Mesenchymal stem cell (in vitro differentiated cells and primary cell): ENCODE measurements at regions not wholly inside any gene's neighbourhood (a gene's known extent, or its start where the extent isn't known, plus 50 kb on each side); places are given as distances from the start of the nearest gene placed in this dataset.

Experiments
- DNase-seq: peaks from one replicate; pipeline ENCODE4 v3.0.0-alpha.2; 2013
- H2AFZ ChIP-seq: one replicate; pipeline ENCODE4 v1.6.1; 2013; ENCODE audit warnings: low read depth, mild to moderate bottlenecking, control low read depth, inconsistent platforms, low read length, moderate library complexity
- H2AK5ac ChIP-seq: 2 replicates; pipeline ENCODE4 v1.6.1; 2013; ENCODE audit warnings: low read length, moderate library complexity, mild to moderate bottlenecking, inconsistent platforms; ENCODE audit not compliant: severe bottlenecking
- H2BK120ac ChIP-seq: one replicate; pipeline ENCODE4 v1.6.1; 2013; ENCODE audit warnings: low read depth, mild to moderate bottlenecking, inconsistent platforms, low read length, moderate library complexity
- H2BK12ac ChIP-seq, 2 experiments: one replicate each; pipeline ENCODE4 v1.6.1; 2013; ENCODE audit warnings: inconsistent platforms in 2 of 2, low read length in 2 of 2, mild to moderate bottlenecking in 2 of 2, moderate library complexity in 2 of 2, control low read depth in 1 of 2
- H2BK15ac ChIP-seq: one replicate; pipeline ENCODE4 v1.6.1; 2013; ENCODE audit warnings: mild to moderate bottlenecking, low read depth, inconsistent platforms; ENCODE audit not compliant: poor library complexity, severe bottlenecking
- H2BK5ac ChIP-seq: 2 replicates; pipeline ENCODE4 v1.6.1; 2013; ENCODE audit warnings: low read depth, mild to moderate bottlenecking, low read length, control low read depth, inconsistent platforms; ENCODE audit not compliant: poor library complexity, severe bottlenecking
- H3K14ac ChIP-seq, 2 experiments: one replicate each; pipeline ENCODE4 v1.6.1; 2013; ENCODE audit warnings: inconsistent platforms in 2 of 2, low read length in 2 of 2, control low read depth in 1 of 2, mild to moderate bottlenecking in 1 of 2, moderate library complexity in 1 of 2
- H3K18ac ChIP-seq, 2 experiments: one replicate each; pipeline ENCODE4 v1.6.1; 2013; ENCODE audit warnings: inconsistent platforms in 2 of 2, low read length in 2 of 2, control low read depth in 1 of 2, low read depth in 1 of 2, mild to moderate bottlenecking in 1 of 2
- H3K23ac ChIP-seq, 2 experiments: one replicate each; pipeline ENCODE4 v1.6.1; 2013; ENCODE audit warnings: inconsistent platforms in 2 of 2, low read length in 2 of 2, mild to moderate bottlenecking in 2 of 2, moderate library complexity in 2 of 2, control low read depth in 1 of 2
- H3K27ac ChIP-seq: 2 replicates; pipeline ENCODE4 v1.5.1; 2013; ENCODE audit warnings: mild to moderate bottlenecking, moderate library complexity, low read length, control low read depth, inconsistent platforms; ENCODE audit not compliant: poor library complexity, severe bottlenecking
- H3K27me3 ChIP-seq, 2 experiments: 2 replicates each; pipeline versions ENCODE4 v1.6.1 to v1.7.0; 2013; ENCODE audit warnings: low read length in 2 of 2, mild to moderate bottlenecking in 2 of 2, moderate library complexity in 2 of 2, control low read depth in 1 of 2, inconsistent platforms in 1 of 2; ENCODE audit not compliant: control insufficient read depth in 1 of 2, insufficient read depth in 1 of 2
- H3K36me3 ChIP-seq, 2 experiments: 2 replicates each; pipeline versions ENCODE4 v1.6.1 to v1.7.0; 2013; ENCODE audit warnings: low read length in 2 of 2, control low read depth in 1 of 2, inconsistent platforms in 1 of 2, low read depth in 1 of 2, mild to moderate bottlenecking in 1 of 2; ENCODE audit not compliant: insufficient read depth in 2 of 2, control insufficient read depth in 1 of 2
- H3K4ac ChIP-seq, 2 experiments: one replicate each; pipeline ENCODE4 v1.6.1; 2013; ENCODE audit warnings: inconsistent platforms in 2 of 2, low read length in 2 of 2, mild to moderate bottlenecking in 2 of 2, moderate library complexity in 2 of 2, control low read depth in 1 of 2, low read depth in 1 of 2
- H3K4me1 ChIP-seq: 2 replicates; pipeline ENCODE4 v1.6.1; 2013; ENCODE audit warnings: low read depth, low read length, control low read depth; ENCODE audit not compliant: control insufficient read depth, insufficient read depth
- H3K4me2 ChIP-seq: 2 replicates; pipeline ENCODE4 v1.6.1; 2013; ENCODE audit warnings: low read length, mild to moderate bottlenecking, inconsistent platforms; ENCODE audit not compliant: poor library complexity, severe bottlenecking
- H3K4me3 ChIP-seq, 2 experiments: 2 replicates each; pipeline versions ENCODE4 v1.5.1 to v1.7.0; 2013; ENCODE audit warnings: low read length in 2 of 2, mild to moderate bottlenecking in 2 of 2, control low read depth in 1 of 2, low read depth in 1 of 2; ENCODE audit not compliant: insufficient read depth in 1 of 2
- H3K79me1 ChIP-seq: replicated peaks from 2 replicates; pipeline ENCODE4 v1.6.1; 2013; ENCODE audit warnings: mild to moderate bottlenecking, control low read depth, low read length, inconsistent platforms; ENCODE audit not compliant: poor library complexity, severe bottlenecking
- H3K9ac ChIP-seq: 2 replicates; pipeline ENCODE4 v1.7.0; 2013; ENCODE audit warnings: mild to moderate bottlenecking, low read length, moderate library complexity
- H3K9me3 ChIP-seq: 2 replicates; pipeline ENCODE4 v1.7.0; 2013; ENCODE audit warnings: mild to moderate bottlenecking, low read length; ENCODE audit not compliant: control insufficient read depth
- H4K8ac ChIP-seq: one replicate; pipeline ENCODE4 v1.6.1; 2013; ENCODE audit warnings: inconsistent platforms, mild to moderate bottlenecking, low read length, moderate library complexity
- H4K91ac ChIP-seq: one replicate; pipeline ENCODE4 v1.6.1; 2013; ENCODE audit warnings: mild to moderate bottlenecking, low read length, inconsistent platforms
- WGBS: methylation state at CpG from one replicate; pipeline ENCODE4 v1.1.7; 2013; ENCODE audit warnings: mixed read lengths; 5-methylcytosine and 5-hydroxymethylcytosine counted together

GRCh38 chr5:145551714-145552113 is 283.4 kb downstream of the PRELID2 start:
- Histone ChIP-seq H2AK5ac (no peak overlapping the region), H3K36me3 (no peaks in the 10 kb centered on the region), H4K8ac (no peak overlapping the region), H3K4me2 (no peak overlapping the region), H2BK15ac (no peak overlapping the region), H3K27me3 (no peaks in the 10 kb centered on the region), H4K91ac (no peak overlapping the region), H3K79me1 (no peaks in the 10 kb centered on the region), H2BK12ac (no peak overlapping the region), H3K14ac (no peak overlapping the region), H3K27ac (no peak overlapping the region), H2AFZ (no peak overlapping the region), H3K9ac (no peak overlapping the region), H3K4ac (no peak overlapping the region), H3K4me3 (no peak overlapping the region), H2BK5ac (no peak overlapping the region), H3K9me3 (no peaks in the 10 kb centered on the region), H3K4me1 (peaks cover 2% of the 10 kb centered on the region), H2BK120ac (no peak overlapping the region), H3K18ac (no peak overlapping the region), H3K23ac (no peak overlapping the region)
- DNase-seq = no peak
- 93% methylated on average over 1 of the region's 1 CpG for WGBS

- Histone ChIP-seq H3K36me3 (no peaks in the 10 kb centered on the region), H3K4me1 (peaks cover 2% of the 10 kb centered on the region), H3K79me1 (no peaks in the 10 kb centered on the region), H3K23ac (no peak overlapping the region), H3K4me3 (no peak overlapping the region), H4K91ac (no peak overlapping the region), H3K9me3 (no peaks in the 10 kb centered on the region), H3K4ac (no peak overlapping the region), H2AK5ac (no peak overlapping the region), H4K8ac (no peak overlapping the region), H3K4me2 (no peak overlapping the region), H2BK120ac (no peak overlapping the region), H2BK12ac (no peak overlapping the region), H3K14ac (no peak overlapping the region), H2BK15ac (no peak overlapping the region), H3K27me3 (no peaks in the 10 kb centered on the region), H2AFZ (no peak overlapping the region), H3K18ac (no peak overlapping the region), H2BK5ac (no peak overlapping the region), H3K9ac (no peak overlapping the region), H3K27ac (no peak overlapping the region)
- DNase-seq = no peak
Measured at GRCh38 chr5:145548097-145548496, 287.0 kb downstream of the PRELID2 start.

- no peak overlapping the region for H4K8ac ChIP-seq
- no peak for DNase-seq
- no peaks in the 10 kb centered on the region for H3K36me3 ChIP-seq
- no peak overlapping the region for H2BK15ac ChIP-seq
- H3K9me3 ChIP-seq = no peaks in the 10 kb centered on the region
- H3K9ac ChIP-seq = no peak overlapping the region
- H2BK5ac ChIP-seq = no peak overlapping the region
- H4K91ac ChIP-seq = no peak overlapping the region
- no peak overlapping the region for H3K18ac ChIP-seq
- H3K79me1 ChIP-seq = no peaks in the 10 kb centered on the region
- peaks cover 2% of the 10 kb centered on the region for H3K4me1 ChIP-seq
- H2AK5ac ChIP-seq = no peak overlapping the region
- H3K27me3 ChIP-seq = no peaks in the 10 kb centered on the region
- H3K27ac ChIP-seq = no peak overlapping the region
- no peak overlapping the region for H3K23ac ChIP-seq
- no peak overlapping the region for H2AFZ ChIP-seq
- no peak overlapping the region for H3K4ac ChIP-seq
- no peak overlapping the region for H3K14ac ChIP-seq
- no peak overlapping the region for H2BK120ac ChIP-seq
- H3K4me3 ChIP-seq = no peak overlapping the region
- H3K4me2 ChIP-seq = no peak overlapping the region
- no peak overlapping the region for H2BK12ac ChIP-seq
Measured at GRCh38 chr5:145544401-145544800, 290.7 kb downstream of the PRELID2 start.

GRCh38 chr5:145543968-145544367 is 291.2 kb downstream of the PRELID2 start:
- Histone ChIP-seq H3K23ac (no peak overlapping the region), H2BK5ac (no peak overlapping the region), H2AK5ac (no peak overlapping the region), H4K91ac (no peak overlapping the region), H2AFZ (no peak overlapping the region), H2BK15ac (no peak overlapping the region), H3K9ac (no peak overlapping the region), H3K79me1 (no peaks in the 10 kb centered on the region), H3K36me3 (no peaks in the 10 kb centered on the region), H2BK12ac (no peak overlapping the region), H3K14ac (no peak overlapping the region), H3K4me2 (no peak overlapping the region), H3K9me3 (no peaks in the 10 kb centered on the region), H3K4me3 (no peak overlapping the region), H4K8ac (no peak overlapping the region), H3K4me1 (peaks cover 2% of the 10 kb centered on the region), H3K27me3 (no peaks in the 10 kb centered on the region), H3K27ac (no peak overlapping the region), H3K4ac (no peak overlapping the region), H2BK120ac (no peak overlapping the region), H3K18ac (no peak overlapping the region)
- DNase-seq = no peak
- WGBS = 88% methylated on average over 2 of the region's 3 CpGs
